ENCODE measurements at regions not wholly inside any gene's neighbourhood (a gene's known extent, or its start where the extent isn't known, plus 50 kb on each side); places are given as distances from the start of the nearest gene placed in this dataset.
"Not testable (repeated sequence)": the region's sequence is repeated elsewhere in the genome, so short reads cannot be mapped to it uniquely, and the experiment has no call there.

DNA sequence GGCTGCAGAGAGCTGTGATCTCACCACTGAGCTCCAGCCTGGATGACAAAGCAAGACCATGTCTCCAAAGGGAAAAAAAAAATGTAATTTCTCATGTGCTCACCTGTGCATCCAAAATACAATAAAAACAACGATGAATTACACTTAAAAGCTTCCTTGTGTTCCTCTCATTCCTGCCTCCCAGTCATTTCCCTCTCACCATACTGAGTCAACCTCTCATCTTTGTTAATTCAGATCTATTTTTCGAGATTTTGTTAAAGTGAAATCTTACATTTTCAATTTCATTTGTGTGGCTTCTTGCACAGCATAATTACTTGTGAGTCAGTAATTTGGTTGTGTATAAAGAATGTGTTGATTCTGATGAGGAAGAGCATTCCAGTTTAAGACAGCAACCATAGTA lies 1203.2 kb downstream of the TMEM121 start:
- DNase-seq (ENCODE audit: extremely low read depth, low read depth), result no peak
- TF ChIP-seq, protein P1, sequence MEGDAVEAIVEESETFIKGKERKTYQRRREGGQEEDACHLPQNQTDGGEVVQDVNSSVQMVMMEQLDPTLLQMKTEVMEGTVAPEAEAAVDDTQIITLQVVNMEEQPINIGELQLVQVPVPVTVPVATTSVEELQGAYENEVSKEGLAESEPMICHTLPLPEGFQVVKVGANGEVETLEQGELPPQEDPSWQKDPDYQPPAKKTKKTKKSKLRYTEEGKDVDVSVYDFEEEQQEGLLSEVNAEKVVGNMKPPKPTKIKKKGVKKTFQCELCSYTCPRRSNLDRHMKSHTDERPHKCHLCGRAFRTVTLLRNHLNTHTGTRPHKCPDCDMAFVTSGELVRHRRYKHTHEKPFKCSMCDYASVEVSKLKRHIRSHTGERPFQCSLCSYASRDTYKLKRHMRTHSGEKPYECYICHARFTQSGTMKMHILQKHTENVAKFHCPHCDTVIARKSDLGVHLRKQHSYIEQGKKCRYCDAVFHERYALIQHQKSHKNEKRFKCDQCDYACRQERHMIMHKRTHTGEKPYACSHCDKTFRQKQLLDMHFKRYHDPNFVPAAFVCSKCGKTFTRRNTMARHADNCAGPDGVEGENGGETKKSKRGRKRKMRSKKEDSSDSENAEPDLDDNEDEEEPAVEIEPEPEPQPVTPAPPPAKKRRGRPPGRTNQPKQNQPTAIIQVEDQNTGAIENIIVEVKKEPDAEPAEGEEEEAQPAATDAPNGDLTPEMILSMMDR (IDR thresholded peaks at IDR 0.05; ENCODE audit: low read depth, low read length), result no peak

DNA sequence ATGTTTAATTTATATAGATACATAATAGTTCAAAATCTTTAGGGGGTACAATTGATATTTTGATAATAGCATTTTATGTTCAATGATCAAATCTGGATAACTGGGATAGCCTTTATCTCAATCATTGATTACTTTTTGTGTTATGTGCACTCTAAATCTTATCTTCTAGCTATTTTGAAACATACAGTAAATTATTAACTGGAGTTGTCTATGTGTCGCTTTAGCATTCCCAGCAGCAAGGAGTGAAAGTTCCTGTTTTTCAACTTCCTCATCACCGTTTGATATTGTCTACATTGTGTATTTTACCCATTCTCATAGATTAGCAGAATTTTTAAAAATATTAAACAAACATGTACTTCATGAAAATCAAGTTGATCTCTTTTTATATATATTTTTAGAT lies 1207.4 kb downstream of the TMEM121 start:
- no peak for DNase-seq (ENCODE audit: extremely low read depth, low read depth)
- TF ChIP-seq, protein P1 (IDR thresholded peaks at IDR 0.05; ENCODE audit: low read depth, low read length), result no peak

DNA sequence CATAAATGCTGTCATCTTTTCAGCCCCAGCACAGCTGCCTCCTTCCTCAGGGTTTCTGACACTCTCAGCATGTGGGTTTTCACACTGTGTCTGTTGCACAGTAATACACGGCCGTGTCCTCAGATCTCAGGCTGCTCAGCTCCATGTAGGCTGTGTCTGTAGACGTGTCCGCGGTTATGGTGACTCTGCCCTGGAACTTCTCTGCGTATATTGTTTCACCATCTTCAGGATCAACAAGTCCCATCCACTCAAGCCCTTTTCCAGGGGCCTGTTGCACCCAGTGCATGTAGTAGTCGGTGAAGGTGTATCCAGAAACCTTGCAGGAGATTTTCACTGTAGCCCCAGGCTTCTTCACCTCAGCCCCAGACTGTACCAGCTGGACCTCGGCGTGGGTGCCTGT lies 1210.6 kb downstream of the TMEM121 start:
- TF ChIP-seq, protein P1 (IDR thresholded peaks at IDR 0.05; ENCODE audit: low read depth, low read length), result no peak

DNA sequence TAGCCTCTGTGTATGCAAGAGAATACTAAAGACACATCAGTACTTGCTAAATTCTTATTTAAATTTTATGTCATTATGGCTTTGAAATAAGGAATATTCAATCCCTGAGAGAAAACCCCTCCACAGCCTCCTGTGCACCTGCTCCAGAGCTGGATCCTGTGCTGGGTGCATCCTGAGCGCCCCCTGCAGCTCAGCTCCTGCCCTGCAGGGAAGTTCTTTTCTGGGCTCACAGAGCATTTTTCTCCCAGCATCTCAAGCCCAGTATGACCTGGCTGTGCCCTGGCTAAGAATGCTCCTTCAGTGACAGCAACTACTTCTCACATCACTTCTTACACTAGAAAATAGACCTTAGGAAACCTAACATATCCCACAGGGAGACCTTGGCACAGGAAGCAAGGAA lies 1211.7 kb downstream of the TMEM121 start:
- no peak for DNase-seq (ENCODE audit: extremely low read depth, low read depth)
- TF ChIP-seq, protein P1 (IDR thresholded peaks at IDR 0.05; ENCODE audit: low read depth, low read length), result no peak

More for the DNA sequence above, 1210.6 kb downstream of the TMEM121 start:
- DNase-seq (ENCODE audit: extremely low read depth, low read depth), result no peak

DNA sequence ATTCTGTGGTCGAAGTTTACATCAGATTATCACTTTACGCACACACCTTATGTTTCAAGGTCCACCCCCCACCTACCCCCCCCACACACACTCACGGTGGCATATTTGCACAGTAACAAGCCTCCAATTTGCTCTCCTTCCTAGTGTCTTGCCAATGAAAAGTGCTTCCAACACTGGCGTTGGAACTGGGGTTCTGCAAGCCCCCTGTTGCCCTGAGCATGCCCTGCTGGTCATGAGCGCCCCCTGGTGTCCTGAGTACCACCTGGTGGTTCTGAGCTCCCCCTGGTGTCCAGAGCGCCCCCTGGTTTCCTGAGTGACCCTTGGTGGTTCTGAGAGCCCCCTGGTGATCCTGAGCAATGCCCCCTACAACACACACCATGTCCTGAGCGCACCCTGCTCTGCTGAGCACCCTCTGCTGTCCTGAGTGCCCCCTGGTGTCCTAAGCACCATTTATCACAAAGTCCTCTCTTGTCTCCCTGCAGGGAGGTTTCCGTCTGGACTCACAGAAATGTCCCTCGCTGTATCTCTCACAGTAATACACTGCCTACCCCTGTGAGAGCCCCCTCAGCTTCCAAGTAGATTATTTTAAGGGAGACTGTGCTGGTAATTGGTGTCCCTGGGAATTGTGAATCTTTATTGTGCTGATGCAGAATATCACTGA lies 1212.3 kb downstream of the TMEM121 start:
- DNase-seq (ENCODE audit: extremely low read depth, low read depth), result not testable (repeated sequence)

DNA sequence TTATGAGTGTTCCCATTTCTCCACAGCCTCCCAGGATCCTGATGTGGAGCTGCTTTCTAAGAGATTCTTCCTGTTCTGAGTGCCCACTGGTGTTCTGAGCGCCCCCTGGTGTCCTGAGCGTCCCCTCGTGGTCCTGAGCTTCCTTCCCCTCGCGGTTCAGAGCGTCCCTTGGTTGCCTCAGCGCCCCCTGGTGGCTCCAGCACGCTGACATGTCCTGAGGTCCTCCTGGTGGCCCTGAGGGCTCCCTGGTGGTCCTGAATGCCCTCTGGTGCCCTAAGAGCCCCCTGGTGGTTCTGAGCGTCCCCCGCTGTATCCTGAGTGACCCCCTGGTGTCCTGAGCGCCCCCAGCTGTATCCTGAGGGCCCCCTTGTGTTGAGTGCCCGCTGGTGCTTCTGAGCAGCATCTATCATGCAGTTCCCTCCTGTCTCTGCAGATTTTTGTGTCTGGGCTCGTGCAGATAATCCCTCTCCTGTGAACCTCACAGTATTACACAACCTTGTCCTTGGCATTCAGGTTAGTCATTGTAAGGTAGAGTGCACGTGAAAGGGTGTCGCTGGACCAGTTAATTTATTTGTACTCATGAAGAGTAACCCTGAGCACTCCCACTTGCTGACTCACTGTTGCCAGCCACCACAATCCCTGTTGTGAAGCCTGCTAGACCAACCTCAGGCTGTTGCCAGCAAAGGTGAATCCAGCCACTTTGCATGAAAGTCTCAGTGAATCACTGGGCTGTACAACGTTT lies 1214.9 kb downstream of the TMEM121 start:
- not testable (repeated sequence) for DNase-seq (ENCODE audit: extremely low read depth, low read depth)

DNA sequence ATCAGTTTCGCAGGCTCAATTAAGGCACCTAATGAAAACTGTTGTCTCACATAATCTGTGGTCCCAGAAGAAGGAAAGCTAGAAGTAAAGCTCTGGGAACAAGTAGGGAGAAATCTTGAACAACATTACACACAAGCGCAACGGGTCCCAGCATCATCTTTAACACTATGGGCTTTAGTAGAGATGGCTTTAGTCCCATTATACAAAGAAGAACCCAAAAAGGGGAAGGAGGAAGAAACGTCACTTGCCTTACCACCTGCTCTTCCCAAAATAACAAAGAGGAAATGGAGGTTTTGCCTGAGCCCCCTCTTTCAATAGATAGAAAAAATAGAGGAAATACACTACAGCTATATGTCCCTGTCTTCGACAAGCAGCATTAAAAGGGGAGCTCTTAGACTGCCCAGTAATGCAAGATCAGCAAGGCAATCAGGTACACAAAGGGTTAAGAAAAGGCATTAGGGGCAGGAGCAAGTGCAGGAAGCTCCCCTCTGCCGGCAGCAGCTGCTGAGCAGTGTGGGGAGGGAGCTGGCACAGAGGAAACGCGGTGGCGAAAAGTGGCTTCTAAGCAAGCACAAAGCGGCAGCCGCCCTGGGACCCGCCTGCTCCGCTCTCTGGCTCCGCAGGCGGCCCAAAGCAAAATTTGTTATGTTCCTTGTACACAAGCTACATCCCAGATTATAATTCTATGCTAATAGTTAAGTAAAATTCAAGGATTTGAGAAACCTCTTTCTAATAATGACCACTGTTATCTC lies 1218.8 kb downstream of the TMEM121 start:
- DNase-seq (ENCODE audit: extremely low read depth, low read depth), result not testable (repeated sequence)

DNA sequence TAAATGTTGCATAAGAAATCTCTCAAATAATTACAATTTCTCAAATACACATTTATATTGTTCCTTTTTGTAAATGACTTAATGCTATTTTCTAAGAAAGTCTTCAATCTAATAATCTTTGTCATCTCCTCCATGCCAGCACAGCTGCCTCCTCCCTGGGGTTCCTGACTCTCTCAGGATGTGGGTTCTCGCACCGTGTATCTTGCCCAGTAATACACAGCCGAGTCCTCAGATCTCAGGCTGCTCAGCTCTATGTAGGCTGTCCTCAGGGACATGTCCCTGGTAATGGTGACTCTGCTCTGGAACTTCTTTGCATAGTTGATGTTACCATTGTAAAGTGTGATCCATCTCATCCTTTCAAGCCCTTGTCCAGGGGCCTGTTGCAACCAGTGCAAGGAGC lies 1223.7 kb downstream of the TMEM121 start:
- not testable (repeated sequence) for DNase-seq (ENCODE audit: extremely low read depth, low read depth)

DNA sequence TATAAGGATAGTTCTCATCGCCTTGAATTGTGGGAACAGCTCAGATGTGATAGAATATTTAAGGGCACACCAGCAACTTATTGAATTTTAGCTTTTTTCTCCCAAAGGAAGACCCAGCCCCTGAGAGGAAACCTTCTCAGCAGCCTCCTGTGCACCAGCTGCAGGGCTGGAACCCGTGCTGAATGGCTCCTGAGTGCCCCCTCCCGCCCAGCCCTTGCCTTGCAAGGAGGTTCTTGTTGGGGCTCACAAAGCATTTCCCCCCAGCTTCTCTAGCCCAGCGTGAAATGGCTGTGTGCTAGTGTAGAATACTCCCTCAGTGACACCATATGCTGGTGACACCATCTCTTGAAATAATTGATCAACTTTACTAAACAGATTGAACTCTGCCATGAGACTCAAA lies 1227.4 kb downstream of the TMEM121 start:
- not testable (repeated sequence) for DNase-seq (ENCODE audit: extremely low read depth, low read depth)

DNA sequence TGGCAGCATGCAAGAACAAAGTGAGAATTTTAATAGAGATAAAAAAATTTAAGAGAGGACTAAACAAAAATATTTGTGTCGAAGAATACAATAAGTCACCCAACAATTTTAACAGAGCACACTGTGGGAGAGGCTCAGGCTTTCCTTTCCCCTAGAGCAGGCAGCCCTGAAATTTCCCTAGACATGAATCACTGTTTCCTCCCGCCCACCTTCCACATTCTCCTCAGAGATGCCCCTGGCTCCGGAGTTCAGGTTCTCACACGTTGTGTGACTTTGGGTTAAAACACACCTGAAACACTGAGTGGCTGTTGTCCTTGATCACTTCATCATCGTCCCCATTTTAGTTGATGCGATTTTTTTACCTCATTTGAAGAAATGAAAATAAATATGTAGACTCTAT lies 1231.1 kb downstream of the TMEM121 start:
- not testable (repeated sequence) for DNase-seq (ENCODE audit: extremely low read depth, low read depth)

DNA sequence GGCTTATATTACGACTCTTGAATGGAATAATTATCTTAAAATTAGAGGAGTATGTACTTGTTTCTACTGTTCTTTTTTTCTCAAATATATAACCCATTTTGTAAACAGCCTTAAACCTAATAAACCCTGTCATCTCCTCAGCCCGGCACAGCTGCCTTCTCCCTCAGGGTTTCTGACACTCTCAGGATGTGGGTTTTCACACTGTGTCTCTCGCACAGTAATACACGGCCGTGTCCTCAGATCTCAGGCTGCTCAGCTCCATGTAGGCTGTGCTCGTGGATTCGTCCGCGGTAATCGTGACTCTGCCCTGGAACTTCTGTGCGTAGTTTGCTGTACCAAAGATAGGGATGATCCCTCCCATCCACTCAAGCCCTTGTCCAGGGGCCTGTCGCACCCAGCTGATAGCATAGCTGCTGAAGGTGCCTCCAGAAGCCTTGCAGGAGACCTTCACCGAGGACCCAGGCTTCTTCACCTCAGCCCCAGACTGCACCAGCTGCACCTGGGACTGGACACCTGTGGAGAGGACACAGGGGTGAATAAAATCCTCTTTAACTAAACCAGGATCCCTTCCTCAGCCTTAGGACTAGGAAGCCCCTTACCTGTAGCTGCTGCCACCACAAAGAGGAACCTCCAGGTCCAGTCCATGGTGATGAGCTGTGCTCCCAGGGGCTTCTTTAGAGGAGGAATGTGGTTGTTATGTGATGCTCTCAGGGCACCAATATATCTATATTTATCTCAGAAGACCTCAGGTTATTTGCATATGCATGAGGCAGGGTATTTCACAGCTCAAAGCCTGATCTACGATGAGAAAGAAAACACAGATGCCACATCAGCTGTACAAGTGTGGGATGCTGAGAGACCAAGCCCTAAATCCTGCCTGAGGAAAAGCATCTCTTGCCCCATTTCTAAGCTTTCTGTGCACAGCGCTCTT lies 1235.8 kb downstream of the TMEM121 start:
- DNase-seq (ENCODE audit: extremely low read depth, low read depth), result not testable (repeated sequence)

DNA sequence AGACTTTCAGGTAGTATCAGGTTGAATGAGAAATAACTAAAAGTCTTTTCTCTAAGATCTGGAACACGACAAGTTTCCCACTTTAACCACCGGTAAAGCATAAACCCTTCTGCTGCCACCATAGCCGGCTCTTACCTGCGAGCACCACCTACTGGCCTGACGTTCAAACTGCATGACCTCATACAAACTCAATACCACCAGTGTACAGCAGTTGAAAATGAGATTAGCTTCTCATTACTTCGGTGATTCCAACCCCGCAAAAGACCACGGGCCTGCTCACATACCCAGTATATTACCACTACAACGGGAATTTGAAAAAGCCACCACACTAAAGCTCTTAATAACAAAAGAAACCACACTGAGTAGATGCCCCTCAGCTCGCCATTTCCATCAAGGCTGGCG lies 1238.6 kb downstream of the TMEM121 start:
- not testable (repeated sequence) for DNase-seq (ENCODE audit: extremely low read depth, low read depth)
